Kidney epithelial cell (primary cell): ENCODE measurements at regions not wholly inside any gene's neighbourhood (a gene's known extent, or its start where the extent isn't known, plus 50 kb on each side); places are given as distances from the start of the nearest gene placed in this dataset.
A peak's percentile ranks its signal among the peaks of the same experiment; 100 is the strongest.

Experiments used
- DNase-seq: peaks from one replicate; pipeline ENCODE4 v3.0.0-alpha.2; 2010; ENCODE audit warnings: low read depth
- H3K27me3 ChIP-seq: 2 replicates; pipeline ENCODE4 v1.6.0; 2011; ENCODE audit warnings: low read length; ENCODE audit not compliant: control insufficient read depth, insufficient read depth
- H3K36me3 ChIP-seq: 2 replicates; pipeline ENCODE4 v1.5.1; 2011; ENCODE audit warnings: low read length; ENCODE audit not compliant: control insufficient read depth, insufficient read depth
- H3K4me3 ChIP-seq: 2 replicates; pipeline ENCODE4 v1.5.1; 2011; ENCODE audit warnings: low read depth, mild to moderate bottlenecking, control low read depth, low read length
- CTCF ChIP-seq: IDR thresholded peaks from 2 replicates; pipeline ENCODE4 v1.5.1; 2011; ENCODE audit warnings: mild to moderate bottlenecking, moderate library complexity, low read length, control low read depth, inconsistent platforms; ENCODE audit not compliant: insufficient read depth, poor library complexity, severe bottlenecking

- Histone ChIP-seq H3K4me3 (no peak overlapping the region), H3K36me3 (no peaks in the 10 kb centered on the region), H3K27me3 (no peaks in the 10 kb centered on the region)
- DNase-seq, result no peak
- no peak for TF ChIP-seq CTCF
Measured at GRCh38 chr3:40718209-40718608, 193.4 kb downstream of the ZNF621 start.

GRCh38 chr3:40718681-40719080, 193.9 kb downstream of the ZNF621 start:
- Histone ChIP-seq H3K27me3 (no peaks in the 10 kb centered on the region), H3K36me3 (no peaks in the 10 kb centered on the region), H3K4me3 (no peak overlapping the region)
- DNase-seq, result no peak
- no peak for TF ChIP-seq CTCF

GRCh38 chr3:40719660-40720287, 195.0 kb downstream of the ZNF621 start:
- no peaks in the 10 kb centered on the region for H3K27me3 ChIP-seq
- TF ChIP-seq CTCF, result peak; percentile 21
- DNase-seq, result no peak
- no peaks in the 10 kb centered on the region for H3K36me3 ChIP-seq
- no peak overlapping the region for H3K4me3 ChIP-seq

- TF ChIP-seq CTCF, result no peak
- no peaks in the 10 kb centered on the region for H3K36me3 ChIP-seq
- no peak for DNase-seq
- H3K4me3 ChIP-seq, result no peak overlapping the region
- H3K27me3 ChIP-seq, result no peaks in the 10 kb centered on the region
Measured at GRCh38 chr3:40720341-40720740, 195.6 kb downstream of the ZNF621 start.

- TF ChIP-seq CTCF, result no peak
- H3K27me3 ChIP-seq, result no peaks in the 10 kb centered on the region
- DNase-seq, result no peak
- no peak overlapping the region for H3K4me3 ChIP-seq
- H3K36me3 ChIP-seq, result no peaks in the 10 kb centered on the region
Measured at GRCh38 chr3:40720863-40721262, 196.1 kb downstream of the ZNF621 start.

- no peaks in the 10 kb centered on the region for H3K36me3 ChIP-seq
- no peaks in the 10 kb centered on the region for H3K27me3 ChIP-seq
- no peak for DNase-seq
- H3K4me3 ChIP-seq, result no peak overlapping the region
- no peak for TF ChIP-seq CTCF
Measured at GRCh38 chr3:40723083-40723660, 198.4 kb downstream of the ZNF621 start.
